Right ventricle myocardium inferior (tissue), 1 donor: ENCODE measurements at regions not wholly inside any gene's neighbourhood (a gene's known extent, or its start where the extent isn't known, plus 50 kb on each side); places are given as distances from the start of the nearest gene placed in this dataset.
"Not testable (repeated sequence)": the region's sequence is repeated elsewhere in the genome, so short reads cannot be mapped to it uniquely, and the experiment has no call there.

Experiments used
- ATAC-seq: fragments of 200-7000 bp; cut with Tn5 transposase; one replicate; pipeline ENCODE4 v1.9.1; 2020; ENCODE audit warnings: mild to moderate bottlenecking, moderate library complexity
- DNase-seq: peaks from one replicate; pipeline ENCODE4 v3.0.0; 2021; ENCODE audit errors: missing footprints
- intact Hi-C: fragments of 100-400 bp; cut with DNase I; formaldehyde crosslinking; loops from one replicate; pipeline ENCODE4 v1.11.0; 2022
- donor health status: DM: no; HTN: yes; CAD: no; lungs with severe emphysema.

- no peak for ATAC-seq
- intact Hi-C loops = loop anchor here (1.0 kb wide), 1 partner anchor 342 kb away; no protein-coding TSS in a partner anchor
- no peak for DNase-seq
Observed at GRCh38 chr13:78121459-78122348, 203.1 kb upstream of the EDNRB start.

- intact Hi-C loops = loop anchor here (1.0 kb wide), 1 partner anchor 342 kb away; no protein-coding TSS in a partner anchor
- DNase-seq = no peak
Observed at GRCh38 chr13:78121001-78121400, 202.4 kb upstream of the EDNRB start.

GRCh38 chr13:78120144-78120543 is 201.5 kb upstream of the EDNRB start:
- ATAC-seq, DNase-seq, intact Hi-C loops: not testable (repeated sequence)

More at GRCh38 chr13:78121001-78121400, 202.4 kb upstream of the EDNRB start:
- no peak for ATAC-seq

GRCh38 chr13:78117070-78117469 is 198.4 kb upstream of the EDNRB start:
- ATAC-seq, intact Hi-C loops, DNase-seq: not testable (repeated sequence)

GRCh38 chr13:78105656-78106055 is 187.0 kb upstream of the EDNRB start:
- intact Hi-C loops = loop anchor here (10.0 kb wide), 2 partner anchors 121 to 191 kb away; partner anchors contain the start of gene EDNRB
- ATAC-seq = no peak
- DNase-seq = no peak

- intact Hi-C loops = loop anchor here (10.0 kb wide), 2 partner anchors 119 to 189 kb away; partner anchors contain the start of gene EDNRB
- ATAC-seq (no peak), DNase-seq (no peak)
Observed at GRCh38 chr13:78103936-78104335, 185.3 kb upstream of the EDNRB start.

- intact Hi-C loops = loop anchor here (10.0 kb wide), 2 partner anchors 118 to 188 kb away; partner anchors contain the start of gene EDNRB
- ATAC-seq (no peak), DNase-seq (no peak)
Observed at GRCh38 chr13:78102741-78103140, 184.1 kb upstream of the EDNRB start.

GRCh38 chr13:78102121-78102677 is 183.6 kb upstream of the EDNRB start:
- intact Hi-C loops = loop anchor here (10.0 kb wide), 2 partner anchors 117 to 187 kb away; partner anchors contain the start of gene EDNRB
- DNase-seq (no peak), ATAC-seq (peak; percentile 97)

- no peak for ATAC-seq
- no peak for DNase-seq
- intact Hi-C loops = loop anchor here (10.0 kb wide), 2 partner anchors 116 to 186 kb away; partner anchors contain the start of gene EDNRB
Observed at GRCh38 chr13:78100486-78100885, 181.9 kb upstream of the EDNRB start.

- intact Hi-C loops = no loop called here
- no peak for ATAC-seq
Observed at GRCh38 chr13:78098249-78098648, 179.6 kb upstream of the EDNRB start.

GRCh38 chr13:78096221-78096620 is 177.6 kb upstream of the EDNRB start:
- intact Hi-C loops = no loop called here
- no peak for ATAC-seq
- no peak for DNase-seq

More at GRCh38 chr13:78098249-78098648, 179.6 kb upstream of the EDNRB start:
- no peak for DNase-seq

GRCh38 chr13:78087966-78088678 is 169.5 kb upstream of the EDNRB start:
- ATAC-seq (no peak), DNase-seq (no peak)
- intact Hi-C loops = no loop called here

- ATAC-seq = no peak
- intact Hi-C loops = no loop called here
- DNase-seq = no peak
Observed at GRCh38 chr13:78085434-78086225, 167.0 kb upstream of the EDNRB start.

- ATAC-seq (no peak), DNase-seq (no peak)
- intact Hi-C loops = no loop called here
Observed at GRCh38 chr13:78084401-78084800, 165.8 kb upstream of the EDNRB start.

GRCh38 chr13:78078168-78078567 is 159.5 kb upstream of the EDNRB start:
- intact Hi-C loops = no loop called here
- no peak for DNase-seq
- ATAC-seq = no peak

- no peak for ATAC-seq
- intact Hi-C loops = no loop called here
- DNase-seq = no peak
Observed at GRCh38 chr13:78067290-78067689, 148.7 kb upstream of the EDNRB start.

- intact Hi-C loops = no loop called here
- no peak for ATAC-seq
- no peak for DNase-seq
Observed at GRCh38 chr13:78065141-78065540, 146.5 kb upstream of the EDNRB start.

GRCh38 chr13:78061806-78062205 is 143.2 kb upstream of the EDNRB start:
- DNase-seq = no peak
- intact Hi-C loops = no loop called here

More at GRCh38 chr13:78061806-78062205, 143.2 kb upstream of the EDNRB start:
- no peak for ATAC-seq
